ENCODE measurements at regions not wholly inside any gene's neighbourhood (a gene's known extent, or its start where the extent isn't known, plus 50 kb on each side); places are given as distances from the start of the nearest gene placed in this dataset.

GRCh38 chr12:14263742-14264141 lies 101.7 kb upstream of the ATF7IP start:
- no peak overlapping the region for H2AFZ ChIP-seq (ENCODE audit: low read depth, low read length)
- no peaks in the 10 kb centered on the region for H3K27me3 ChIP-seq (ENCODE audit: insufficient read depth, low read length)
- H3K4me1 Mint-ChIP-seq (ENCODE audit: low read depth, unreplicated experiment): peaks cover 22% of the 10 kb centered on the region
- no peak for DNase-seq (ENCODE audit: low read depth)
- no peak overlapping the region for H3K27ac ChIP-seq (ENCODE audit: low read depth, low read length)
- TF ChIP-seq CTCF (IDR thresholded peaks at IDR 0.05; ENCODE audit: insufficient read depth, low read depth, low read length): no peak
- no peak for TF ChIP-seq EZH2 (IDR thresholded peaks at IDR 0.05; ENCODE audit: insufficient read depth, low read length)
- peaks cover 3% of the 10 kb centered on the region for H3K9me3 ChIP-seq (ENCODE audit: insufficient read depth, low read depth, low read length)
- H3K4me3 Mint-ChIP-seq (ENCODE audit: unreplicated experiment): no peak overlapping the region
- peaks cover 4% of the 10 kb centered on the region for H3K36me3 Mint-ChIP-seq (ENCODE audit: low read depth, unreplicated experiment)
- H3K79me2 ChIP-seq (ENCODE audit: insufficient read depth, low read length): no peaks in the 10 kb centered on the region
- no peaks in the 10 kb centered on the region for H4K20me1 ChIP-seq (ENCODE audit: insufficient read depth, low read length)
- H3K4me2 ChIP-seq (ENCODE audit: low read length): no peak overlapping the region
- H3K27me3 Mint-ChIP-seq (ENCODE audit: low read depth, unreplicated experiment): no peaks in the 10 kb centered on the region
- peaks cover 12% of the 10 kb centered on the region for H3K4me1 ChIP-seq (ENCODE audit: insufficient read depth, low read length)
- no peak overlapping the region for H3K9ac ChIP-seq (ENCODE audit: low read length)
- FAIRE-seq: no peak
- H3K36me3 ChIP-seq (ENCODE audit: insufficient read depth, low read length): no peaks in the 10 kb centered on the region
- no peak overlapping the region for H3K27ac Mint-ChIP-seq (ENCODE audit: unreplicated experiment)
- H3K4me3 ChIP-seq (ENCODE audit: insufficient read depth, low read depth, low read length): no peak overlapping the region
- peaks cover 33% of the 10 kb centered on the region for H3K9me3 Mint-ChIP-seq (ENCODE audit: unreplicated experiment)

DNA sequence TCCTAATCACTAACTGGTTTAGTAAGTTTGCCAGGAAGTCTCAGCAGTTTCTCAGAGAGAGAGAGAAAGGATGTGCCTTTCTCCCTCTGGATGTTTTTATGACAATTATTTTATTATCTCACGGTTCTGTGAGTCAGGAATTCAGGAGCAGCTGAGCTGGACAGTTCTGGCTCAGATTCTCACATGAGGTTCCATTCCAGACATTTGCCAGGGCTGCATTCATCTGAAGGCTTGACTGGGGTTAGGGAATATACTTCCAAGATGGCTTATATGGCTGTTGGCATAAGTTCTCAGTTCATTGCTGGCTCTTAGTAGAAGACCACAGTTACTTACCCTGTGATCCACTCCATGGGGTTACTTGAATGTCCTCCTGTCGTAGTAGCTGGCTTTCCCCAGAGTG lies 101.2 kb upstream of the ATF7IP start:
- H3K4me1 Mint-ChIP-seq (ENCODE audit: low read depth, unreplicated experiment): peaks cover 22% of the 10 kb centered on the region

More for the DNA sequence above, 101.2 kb upstream of the ATF7IP start:
- Histone ChIP-seq H3K27me3 (ENCODE audit: insufficient read depth, low read length) (no peaks in the 10 kb centered on the region), H3K9ac (ENCODE audit: low read length) (no peak overlapping the region), H3K4me1 (ENCODE audit: insufficient read depth, low read length) (peaks cover 12% of the 10 kb centered on the region), H3K79me2 (ENCODE audit: insufficient read depth, low read length) (no peaks in the 10 kb centered on the region), H3K4me3 (ENCODE audit: insufficient read depth, low read depth, low read length) (no peak overlapping the region), H2AFZ (ENCODE audit: low read depth, low read length) (no peak overlapping the region), H3K36me3 (ENCODE audit: insufficient read depth, low read length) (no peaks in the 10 kb centered on the region), H4K20me1 (ENCODE audit: insufficient read depth, low read length) (no peaks in the 10 kb centered on the region), H3K4me2 (ENCODE audit: low read length) (no peak overlapping the region), H3K27ac (ENCODE audit: low read depth, low read length) (no peak overlapping the region), H3K9me3 (ENCODE audit: insufficient read depth, low read depth, low read length) (peaks cover 3% of the 10 kb centered on the region)
- Mint-ChIP-seq H3K4me3 (ENCODE audit: unreplicated experiment) (no peak overlapping the region), H3K27ac (ENCODE audit: unreplicated experiment) (no peak overlapping the region), H3K27me3 (ENCODE audit: low read depth, unreplicated experiment) (no peaks in the 10 kb centered on the region), H3K36me3 (ENCODE audit: low read depth, unreplicated experiment) (peaks cover 4% of the 10 kb centered on the region), H3K9me3 (ENCODE audit: unreplicated experiment) (peaks cover 31% of the 10 kb centered on the region)
- TF ChIP-seq EZH2 (IDR thresholded peaks at IDR 0.05; ENCODE audit: insufficient read depth, low read length): no peak
- TF ChIP-seq CTCF (IDR thresholded peaks at IDR 0.05; ENCODE audit: insufficient read depth, low read depth, low read length): no peak
- FAIRE-seq (no peak), DNase-seq (ENCODE audit: low read depth) (no peak)
